PC-9 (cell line): ENCODE measurements at regions not wholly inside any gene's neighbourhood (a gene's known extent, or its start where the extent isn't known, plus 50 kb on each side); places are given as distances from the start of the nearest gene placed in this dataset.

Experiments used
- CTCF ChIP-seq: fragments of 200-600 bp; sonication (generic); conservative IDR thresholded peaks from 2 replicates; pipeline ENCODE4 v1.6.1; 2017; ENCODE audit warnings: mixed run types, antibody characterized with exemption, mild to moderate bottlenecking, moderate library complexity
- EZH2 ChIP-seq: fragments of 200-600 bp; sonication (generic); IDR thresholded peaks from 2 replicates; pipeline ENCODE4 v1.8.0; 2017; ENCODE audit warnings: antibody characterized with exemption, low read depth

- TF ChIP-seq CTCF: no peak
- TF ChIP-seq EZH2: no peak
Observed at GRCh38 chr13:69092615-69093322, 1014.9 kb upstream of the ATXN8OS start.
